A673 (cell line): ENCODE measurements at regions not wholly inside any gene's neighbourhood (a gene's known extent, or its start where the extent isn't known, plus 50 kb on each side); places are given as distances from the start of the nearest gene placed in this dataset.

Source experiments
- BruUV-seq: library from RNA; stranded (reverse); fragments of 400-500 nt; replicated peaks from 2 replicates; lab custom pipeline; 2021; lab: Mats Ljungman, UMichigan
- CTCF ChIA-PET: fragments of 300-600 bp; sonication (Branson Sonifier 250); formaldehyde crosslinking; loops from one replicate; lab custom pipeline; 2022; ENCODE audit warnings: antibody characterized with exemption; lab: Charles Lee
- POLR2A ChIA-PET: fragments of 300-600 bp; sonication (Branson Sonifier 250); formaldehyde crosslinking; loops from one replicate; lab custom pipeline; 2022; ENCODE audit warnings: antibody characterized with exemption; ENCODE audit not compliant: low non-redundant PET; lab: Charles Lee
- DNase-seq: peaks from one replicate; pipeline ENCODE4 v3.0.0-alpha.2; 2015; ENCODE audit warnings: low spot score
- H3K27ac ChIP-seq: fragments of 200-600 bp; sonication (generic); 2 replicates; pipeline ENCODE4 v1.5.1; 2016; ENCODE audit warnings: mixed run types, low read depth, mild to moderate bottlenecking, mixed read lengths, antibody characterized with exemption, low read length; ENCODE audit not compliant: poor library complexity, severe bottlenecking
- H3K27me3 ChIP-seq: fragments of 200-600 bp; sonication (generic); replicated peaks from 2 replicates; pipeline ENCODE4 v1.6.1; 2017; ENCODE audit warnings: mixed run types, low read depth, mild to moderate bottlenecking, mixed read lengths, antibody characterized with exemption, low read length; ENCODE audit not compliant: insufficient read depth, poor library complexity
- H3K36me3 ChIP-seq: fragments of 200-600 bp; sonication (generic); 2 replicates; pipeline ENCODE4 v1.6.1; 2016; ENCODE audit warnings: mixed run types, mild to moderate bottlenecking, mixed read lengths, antibody characterized with exemption, low read length; ENCODE audit not compliant: insufficient read depth, poor library complexity, severe bottlenecking
- H3K4me1 ChIP-seq: fragments of 200-600 bp; sonication (generic); 2 replicates; pipeline ENCODE4 v1.6.1; 2017; ENCODE audit warnings: mixed run types, mild to moderate bottlenecking, mixed read lengths, antibody characterized with exemption, low read length; ENCODE audit not compliant: insufficient read depth, poor library complexity, severe bottlenecking
- H3K4me3 ChIP-seq: fragments of 200-600 bp; sonication (generic); 2 replicates; pipeline ENCODE4 v1.5.1; 2016; ENCODE audit warnings: low read depth, mixed run types, mild to moderate bottlenecking, mixed read lengths, low read length; ENCODE audit not compliant: poor library complexity, severe bottlenecking
- H3K9me3 ChIP-seq: fragments of 200-600 bp; sonication (generic); 2 replicates; pipeline ENCODE4 v1.6.1; 2016; ENCODE audit warnings: mixed run types, low read depth, mild to moderate bottlenecking, mixed read lengths, antibody characterized with exemption, low read length; ENCODE audit not compliant: poor library complexity, severe bottlenecking
- EZH2 ChIP-seq: fragments of 200-600 bp; sonication (generic); IDR thresholded peaks from 2 replicates; pipeline ENCODE4 v1.6.1; 2017; ENCODE audit warnings: borderline replicate concordance, low read depth, mild to moderate bottlenecking, mixed read lengths, antibody characterized with exemption, low read length; ENCODE audit not compliant: poor library complexity, severe bottlenecking
- intact Hi-C: fragments of 100-400 bp; cut with micrococcal nuclease; formaldehyde crosslinking; loops from one replicate; pipeline ENCODE4 v1.10.0; 2022; ENCODE audit not compliant: unreplicated experiment
- TF ChIP-seq, protein P1 (sequence below): fragments of 300-800, 200-600 bp; sonication (generic); conservative IDR thresholded peaks from 2 replicates; pipeline ENCODE4 v1.5.1; 2017; ENCODE audit warnings: low read depth, mild to moderate bottlenecking, antibody characterized with exemption, low read length, moderate library complexity, mixed read lengths

DNA sequence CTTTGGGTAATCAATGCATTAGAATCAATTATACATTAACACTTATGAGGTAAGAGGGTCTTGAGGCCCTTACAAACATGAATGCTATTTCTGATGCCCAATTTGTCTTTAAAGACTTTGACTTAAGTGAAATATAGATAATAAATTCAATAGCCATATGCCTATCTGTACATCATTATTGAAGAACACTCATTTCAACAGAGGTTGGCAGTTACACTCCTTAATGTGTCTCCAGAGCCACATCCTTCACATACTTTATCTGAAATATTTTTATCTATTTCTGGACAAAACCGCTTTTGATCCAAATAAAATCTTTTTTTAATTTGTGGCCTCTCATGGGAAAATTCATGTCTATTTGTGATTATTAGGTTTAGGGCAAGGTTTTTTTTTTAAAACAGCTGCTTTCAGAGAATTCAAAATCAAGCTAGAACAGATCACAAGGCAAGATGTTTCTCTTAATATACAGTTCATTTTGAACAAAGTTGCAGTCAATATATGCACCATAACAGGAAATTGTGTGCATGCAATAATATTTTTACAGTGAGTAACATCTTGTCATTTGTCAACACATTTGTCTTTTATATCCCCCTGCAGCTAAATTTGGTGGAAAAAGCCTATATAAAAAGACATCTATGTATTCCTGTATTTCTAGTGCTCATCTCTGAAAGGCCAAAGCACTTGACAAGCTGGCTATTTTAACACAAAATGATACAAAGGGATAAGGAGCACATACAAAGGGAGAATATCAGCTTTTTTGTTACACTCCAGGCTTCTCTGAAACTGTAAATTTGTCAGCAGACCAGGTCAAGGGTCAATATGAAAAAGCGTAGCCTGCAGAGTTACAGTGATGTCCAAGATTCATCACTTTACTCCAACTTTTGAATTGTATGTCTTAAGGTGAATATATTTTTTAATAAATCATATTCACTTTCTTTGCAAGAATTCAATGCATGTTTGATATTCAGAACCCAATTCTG lies 146.2 kb upstream of the DPH6 start:
- intact Hi-C loops = no loop called here
- H3K36me3 ChIP-seq = no peaks in the 10 kb centered on the region
- no peaks in the 10 kb centered on the region for H3K27me3 ChIP-seq
- CTCF ChIA-PET = no interaction called here
- no peak for DNase-seq
- TF ChIP-seq EZH2 = no peak
- BruUV-seq = no TSS peak
- H3K27ac ChIP-seq = no peak overlapping the region
- no peaks in the 10 kb centered on the region for H3K9me3 ChIP-seq
- POLR2A ChIA-PET = no interaction called here
- H3K4me3 ChIP-seq = no peak overlapping the region
- no peaks in the 10 kb centered on the region for H3K4me1 ChIP-seq

DNA sequence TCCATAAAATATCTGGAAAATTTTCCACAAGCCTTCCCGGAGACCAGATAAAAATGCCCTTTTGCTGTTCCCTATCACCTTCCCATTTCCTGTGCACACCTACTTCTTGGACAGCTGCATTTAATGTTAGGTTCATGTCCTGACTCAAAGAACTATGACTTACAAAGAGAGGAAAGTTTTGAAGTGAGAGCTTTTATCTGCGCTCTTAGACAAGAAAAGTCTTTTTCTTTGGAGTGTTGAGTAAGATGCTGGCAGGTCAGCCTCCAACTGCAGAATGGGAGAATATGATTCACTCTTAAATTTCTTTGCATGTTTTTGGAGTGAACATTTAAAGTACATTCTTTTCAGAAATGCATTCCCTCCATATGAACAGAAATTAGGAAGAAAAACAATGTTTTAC lies 147.3 kb upstream of the DPH6 start:
- Histone ChIP-seq H3K36me3 (no peaks in the 10 kb centered on the region), H3K4me3 (no peak overlapping the region), H3K27ac (no peak overlapping the region), H3K4me1 (no peaks in the 10 kb centered on the region), H3K9me3 (no peaks in the 10 kb centered on the region), H3K27me3 (no peaks in the 10 kb centered on the region)
- intact Hi-C loops = no loop called here
- POLR2A ChIA-PET = no interaction called here
- TF ChIP-seq EZH2 = no peak
- TF ChIP-seq, protein P1, sequence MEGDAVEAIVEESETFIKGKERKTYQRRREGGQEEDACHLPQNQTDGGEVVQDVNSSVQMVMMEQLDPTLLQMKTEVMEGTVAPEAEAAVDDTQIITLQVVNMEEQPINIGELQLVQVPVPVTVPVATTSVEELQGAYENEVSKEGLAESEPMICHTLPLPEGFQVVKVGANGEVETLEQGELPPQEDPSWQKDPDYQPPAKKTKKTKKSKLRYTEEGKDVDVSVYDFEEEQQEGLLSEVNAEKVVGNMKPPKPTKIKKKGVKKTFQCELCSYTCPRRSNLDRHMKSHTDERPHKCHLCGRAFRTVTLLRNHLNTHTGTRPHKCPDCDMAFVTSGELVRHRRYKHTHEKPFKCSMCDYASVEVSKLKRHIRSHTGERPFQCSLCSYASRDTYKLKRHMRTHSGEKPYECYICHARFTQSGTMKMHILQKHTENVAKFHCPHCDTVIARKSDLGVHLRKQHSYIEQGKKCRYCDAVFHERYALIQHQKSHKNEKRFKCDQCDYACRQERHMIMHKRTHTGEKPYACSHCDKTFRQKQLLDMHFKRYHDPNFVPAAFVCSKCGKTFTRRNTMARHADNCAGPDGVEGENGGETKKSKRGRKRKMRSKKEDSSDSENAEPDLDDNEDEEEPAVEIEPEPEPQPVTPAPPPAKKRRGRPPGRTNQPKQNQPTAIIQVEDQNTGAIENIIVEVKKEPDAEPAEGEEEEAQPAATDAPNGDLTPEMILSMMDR = no peak
- CTCF ChIA-PET = no interaction called here
- no TSS peak for BruUV-seq
- no peak for DNase-seq

DNA sequence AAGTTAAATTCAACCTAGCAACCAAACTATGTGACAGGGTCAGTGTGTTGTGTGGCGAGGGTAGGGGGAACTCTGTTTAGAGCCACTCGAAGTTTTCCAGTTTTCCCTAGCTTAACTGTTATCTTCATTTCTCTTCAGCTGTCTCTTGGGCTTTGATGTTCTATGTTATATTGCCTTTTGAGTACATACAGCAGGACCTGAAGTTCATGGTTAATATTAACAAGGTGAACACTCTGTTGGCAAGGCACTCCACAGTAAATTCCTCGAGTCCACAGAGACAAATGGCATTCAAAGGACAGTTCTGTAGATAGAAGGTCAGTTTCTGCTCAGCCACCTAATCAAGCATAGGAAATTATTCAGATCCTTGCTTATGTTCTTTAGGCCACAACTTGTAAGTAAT lies 147.9 kb upstream of the DPH6 start:
- no TSS peak for BruUV-seq
- TF ChIP-seq EZH2 = no peak
- TF ChIP-seq, protein P1 = no peak
- POLR2A ChIA-PET = no interaction called here

DNA sequence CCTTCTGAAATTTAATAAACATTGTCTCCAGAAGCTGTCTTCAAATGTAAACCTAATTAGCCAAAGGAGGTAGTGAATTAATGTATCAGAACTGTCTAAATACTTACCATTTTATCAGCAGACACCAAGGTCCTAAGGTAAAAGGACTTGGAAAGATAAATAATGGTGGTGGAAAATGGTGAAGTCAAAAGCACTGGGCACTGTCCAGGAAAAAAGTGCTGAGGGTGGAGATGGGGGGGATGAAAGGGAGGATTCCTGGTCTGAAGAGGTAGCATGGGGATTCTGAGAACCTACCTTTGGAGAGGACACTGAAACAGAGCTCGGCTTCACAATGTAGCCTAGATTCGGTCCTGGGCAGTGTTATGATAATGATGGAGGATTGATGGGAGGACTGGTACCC lies 149.0 kb upstream of the DPH6 start:
- intact Hi-C loops = no loop called here
- POLR2A ChIA-PET = no interaction called here

More for the DNA sequence above, 147.9 kb upstream of the DPH6 start:
- no peak overlapping the region for H3K27ac ChIP-seq
- H3K4me1 ChIP-seq = no peaks in the 10 kb centered on the region
- H3K36me3 ChIP-seq = no peaks in the 10 kb centered on the region
- intact Hi-C loops = no loop called here
- DNase-seq = no peak
- no peak overlapping the region for H3K4me3 ChIP-seq
- CTCF ChIA-PET = no interaction called here
- H3K27me3 ChIP-seq = no peaks in the 10 kb centered on the region
- no peaks in the 10 kb centered on the region for H3K9me3 ChIP-seq

More for the DNA sequence above, 149.0 kb upstream of the DPH6 start:
- no peaks in the 10 kb centered on the region for H3K36me3 ChIP-seq
- H3K4me3 ChIP-seq = no peak overlapping the region
- no peak overlapping the region for H3K27ac ChIP-seq
- TF ChIP-seq, protein P1 = no peak
- TF ChIP-seq EZH2 = no peak
- H3K27me3 ChIP-seq = no peaks in the 10 kb centered on the region
- no peak for DNase-seq
- BruUV-seq = no TSS peak
- no peaks in the 10 kb centered on the region for H3K9me3 ChIP-seq
- CTCF ChIA-PET = no interaction called here
- no peaks in the 10 kb centered on the region for H3K4me1 ChIP-seq
